ENCODE measurements at regions not wholly inside any gene's neighbourhood (a gene's known extent, or its start where the extent isn't known, plus 50 kb on each side); places are given as distances from the start of the nearest gene placed in this dataset.

GRCh38 chr18:7436166-7436565, 130.9 kb upstream of the PTPRM start:
- TF ChIP-seq ZSCAN29 (IDR thresholded peaks at IDR 0.05) (no peak), CTCF (IDR thresholded peaks at IDR 0.05 in 2 of 3, conservative IDR thresholded peaks at IDR 0.05 in 1 of 3; ENCODE audit: control insufficient read depth in 2 of 3, extremely low read depth in 1 of 3, insufficient read depth in 1 of 3, low read depth in 3 of 3, low read length in 3 of 3) (no peak), HCFC1 (IDR thresholded peaks at IDR 0.05; ENCODE audit: low read length) (no peak), EZH2 (IDR thresholded peaks at IDR 0.05; ENCODE audit: borderline replicate concordance, control insufficient read depth, low read depth, low read length) (no peak), NRF1 (conservative IDR thresholded peaks at IDR 0.05; ENCODE audit: low read depth, low read length) (no peak), TARDBP (IDR thresholded peaks at IDR 0.05; ENCODE audit: borderline replicate concordance) (no peak), FOXM1 (IDR thresholded peaks at IDR 0.05; ENCODE audit: low read depth, low read length) (no peak), JUND (IDR thresholded peaks at IDR 0.05; ENCODE audit: low read depth, low read length) (no peak), YY1 (IDR thresholded peaks at IDR 0.05; ENCODE audit: low read depth, low read length) (no peak), ATF3 (IDR thresholded peaks at IDR 0.05; ENCODE audit: borderline replicate concordance, extremely low read depth, low read depth, low read length) (no peak), REST (IDR thresholded peaks at IDR 0.05; ENCODE audit: low read depth, low read length) (no peak), ETV6 (conservative IDR thresholded peaks at IDR 0.05 in 1 of 2, IDR thresholded peaks at IDR 0.05 in 1 of 2; ENCODE audit: borderline replicate concordance in 1 of 2, low read depth in 1 of 2) (no peak), KLF5 (IDR thresholded peaks at IDR 0.05; ENCODE audit: partially characterized antibody) (no peak)
